ENCODE measurements at regions not wholly inside any gene's neighbourhood (a gene's known extent, or its start where the extent isn't known, plus 50 kb on each side); places are given as distances from the start of the nearest gene placed in this dataset.
"Not testable (repeated sequence)": the region's sequence is repeated elsewhere in the genome, so short reads cannot be mapped to it uniquely, and the experiment has no call there.

GRCh38 chr2:91508816-91509215 lies 2817.3 kb downstream of the RPIA start:
- not testable (repeated sequence) for H3K4me3 Mint-ChIP-seq; H2AFZ ChIP-seq (ENCODE audit: low read length); H3K14ac ChIP-seq (ENCODE audit: insufficient read depth, low read length); H3K4me2 ChIP-seq (ENCODE audit: insufficient read depth, insufficient read length, low read length); H3K27me3 ChIP-seq (ENCODE audit: insufficient read depth, low read length); H2BK20ac ChIP-seq (ENCODE audit: low read depth, low read length, poor library complexity, severe bottlenecking); H3K4ac ChIP-seq (ENCODE audit: low read depth, low read length); H4K91ac ChIP-seq (ENCODE audit: insufficient read length, low read depth, low read length); H3K23me2 ChIP-seq (ENCODE audit: insufficient read length, low read depth, low read length, poor library complexity, severe bottlenecking); H2BK15ac ChIP-seq (ENCODE audit: low read depth, low read length); H4K20me1 ChIP-seq (ENCODE audit: control insufficient read depth, insufficient read depth, insufficient read length); H2AK5ac ChIP-seq (ENCODE audit: insufficient read length, low read length); H3K4me1 ChIP-seq (ENCODE audit: insufficient read depth, low read length); H3K9ac ChIP-seq (ENCODE audit: extremely low read depth, insufficient read length, low read length); H2BK5ac ChIP-seq (ENCODE audit: insufficient read length, low read length); H3K9me3 ChIP-seq (ENCODE audit: control insufficient read depth, low read depth, low read length); H2BK12ac ChIP-seq (ENCODE audit: insufficient read length, low read depth, low read length); H3K79me1 ChIP-seq (ENCODE audit: insufficient read depth, low read depth, low read length, poor library complexity, severe bottlenecking); H3K4me1 Mint-ChIP-seq; H3K18ac ChIP-seq (ENCODE audit: insufficient read length, low read depth, low read length); H3K9me3 Mint-ChIP-seq; DNase-seq; H4K5ac ChIP-seq (ENCODE audit: insufficient read length, low read depth, low read length); H3K27me3 Mint-ChIP-seq (ENCODE audit: low read depth); H2BK120ac ChIP-seq (ENCODE audit: low read depth, low read length, poor library complexity, severe bottlenecking); H3K27ac ChIP-seq (ENCODE audit: insufficient read length, low read depth, low read length); H3K36me3 Mint-ChIP-seq (ENCODE audit: insufficient read depth in 1 of 3, low read depth in 3 of 3); H3K23ac ChIP-seq (ENCODE audit: insufficient read length, low read depth, low read length); H4K8ac ChIP-seq (replicated peaks; ENCODE audit: insufficient read length, low read depth, low read length); H3K56ac ChIP-seq (ENCODE audit: insufficient read length, low read depth, low read length); H3K79me2 ChIP-seq (ENCODE audit: insufficient read depth, low read length); H3K27ac Mint-ChIP-seq; H3T11ph ChIP-seq (ENCODE audit: low read length)
- WGBS (ENCODE audit: extremely low coverage, insufficient read length, low lambda C conversion rate): no CpG with 5 or more reads among the region's 4 CpGs

- H3K79me2 ChIP-seq (ENCODE audit: insufficient read depth, low read length); H4K8ac ChIP-seq (replicated peaks; ENCODE audit: insufficient read length, low read depth, low read length); H3K18ac ChIP-seq (ENCODE audit: insufficient read length, low read depth, low read length); H2BK20ac ChIP-seq (ENCODE audit: low read depth, low read length, poor library complexity, severe bottlenecking); H2BK120ac ChIP-seq (ENCODE audit: low read depth, low read length, poor library complexity, severe bottlenecking); H4K91ac ChIP-seq (ENCODE audit: insufficient read length, low read depth, low read length); H3K4me2 ChIP-seq (ENCODE audit: insufficient read depth, insufficient read length, low read length); DNase-seq; H3K27me3 ChIP-seq (ENCODE audit: insufficient read depth, low read length); H3K4me1 ChIP-seq (ENCODE audit: insufficient read depth, low read length); H3K4me1 Mint-ChIP-seq; H2AK5ac ChIP-seq (ENCODE audit: insufficient read length, low read length); H3K27ac ChIP-seq (ENCODE audit: insufficient read length, low read depth, low read length); H3K9me3 Mint-ChIP-seq; H2BK5ac ChIP-seq (ENCODE audit: insufficient read length, low read length); H2BK15ac ChIP-seq (ENCODE audit: low read depth, low read length); H3K36me3 Mint-ChIP-seq (ENCODE audit: insufficient read depth in 1 of 3, low read depth in 3 of 3); H3K4me3 Mint-ChIP-seq; H3K9ac ChIP-seq (ENCODE audit: extremely low read depth, insufficient read length, low read length); H3T11ph ChIP-seq (ENCODE audit: low read length); H3K23ac ChIP-seq (ENCODE audit: insufficient read length, low read depth, low read length); H4K5ac ChIP-seq (ENCODE audit: insufficient read length, low read depth, low read length); H3K27me3 Mint-ChIP-seq (ENCODE audit: low read depth); H3K56ac ChIP-seq (ENCODE audit: insufficient read length, low read depth, low read length); H3K4ac ChIP-seq (ENCODE audit: low read depth, low read length); H3K23me2 ChIP-seq (ENCODE audit: insufficient read length, low read depth, low read length, poor library complexity, severe bottlenecking); H3K9me3 ChIP-seq (ENCODE audit: control insufficient read depth, low read depth, low read length); H3K27ac Mint-ChIP-seq; H2BK12ac ChIP-seq (ENCODE audit: insufficient read length, low read depth, low read length); H4K20me1 ChIP-seq (ENCODE audit: control insufficient read depth, insufficient read depth, insufficient read length); H2AFZ ChIP-seq (ENCODE audit: low read length); H3K79me1 ChIP-seq (ENCODE audit: insufficient read depth, low read depth, low read length, poor library complexity, severe bottlenecking); H3K14ac ChIP-seq (ENCODE audit: insufficient read depth, low read length): not testable (repeated sequence)
- no CpG with 5 or more reads among the region's 4 CpGs for WGBS (ENCODE audit: extremely low coverage, insufficient read length, low lambda C conversion rate)
Observed at GRCh38 chr2:91509276-91509675, 2817.8 kb downstream of the RPIA start.
